Superior temporal gyrus (tissue), 1 donor: ENCODE measurements at regions not wholly inside any gene's neighbourhood (a gene's known extent, or its start where the extent isn't known, plus 50 kb on each side); places are given as distances from the start of the nearest gene placed in this dataset.
A peak's percentile ranks its signal among the peaks of the same experiment; 100 is the strongest.

Experiments
- DNase-seq: peaks from one replicate; pipeline ENCODE4 v3.0.0-alpha.2; 2016; ENCODE audit errors: extremely low spot score

DNA sequence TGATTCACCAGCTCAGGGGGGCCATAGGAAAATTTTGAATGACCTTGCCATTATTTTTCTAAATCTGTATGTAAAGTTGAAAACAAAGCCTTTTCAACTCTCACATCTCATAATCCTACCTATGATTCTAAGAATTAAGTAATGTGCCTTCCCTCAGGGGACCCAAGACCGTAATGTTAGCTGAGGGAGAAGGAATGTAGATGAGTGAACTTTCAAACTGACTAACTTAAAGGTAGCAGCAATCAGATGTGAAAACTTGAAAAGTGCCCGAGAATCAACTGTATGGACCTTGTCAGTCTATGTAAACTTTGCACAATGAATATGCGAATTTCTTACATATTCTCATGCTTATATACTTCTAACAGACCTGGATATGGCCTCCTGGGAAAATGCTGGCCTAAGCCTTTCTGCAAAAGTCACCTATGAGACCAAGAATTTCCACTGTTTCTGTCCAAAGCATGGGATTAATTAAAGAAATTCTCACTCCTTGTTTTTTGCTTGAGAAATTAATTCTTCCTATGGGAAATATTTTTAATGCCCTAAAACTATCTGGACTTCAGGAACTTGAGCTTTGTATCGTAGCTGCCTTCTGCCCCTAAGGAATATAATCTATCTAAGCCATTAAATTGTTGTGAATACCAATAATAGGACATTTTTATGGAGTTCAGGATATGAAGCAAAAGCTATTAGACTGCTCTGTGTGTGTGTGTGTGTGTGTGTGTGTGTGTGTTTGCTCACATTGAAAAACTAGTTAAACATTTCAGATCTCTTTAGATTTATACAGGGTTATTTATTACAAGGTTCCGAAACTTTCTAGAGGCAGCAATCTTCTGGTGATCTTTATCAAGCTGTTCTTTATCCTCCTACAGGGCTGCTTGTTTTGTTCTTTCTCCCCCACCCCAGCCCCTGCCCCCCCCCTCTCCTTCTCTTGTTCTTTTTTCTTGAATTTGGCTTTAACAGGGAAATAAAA is 169.1 kb upstream of the CLINT1 start:
- no peak for DNase-seq

DNA sequence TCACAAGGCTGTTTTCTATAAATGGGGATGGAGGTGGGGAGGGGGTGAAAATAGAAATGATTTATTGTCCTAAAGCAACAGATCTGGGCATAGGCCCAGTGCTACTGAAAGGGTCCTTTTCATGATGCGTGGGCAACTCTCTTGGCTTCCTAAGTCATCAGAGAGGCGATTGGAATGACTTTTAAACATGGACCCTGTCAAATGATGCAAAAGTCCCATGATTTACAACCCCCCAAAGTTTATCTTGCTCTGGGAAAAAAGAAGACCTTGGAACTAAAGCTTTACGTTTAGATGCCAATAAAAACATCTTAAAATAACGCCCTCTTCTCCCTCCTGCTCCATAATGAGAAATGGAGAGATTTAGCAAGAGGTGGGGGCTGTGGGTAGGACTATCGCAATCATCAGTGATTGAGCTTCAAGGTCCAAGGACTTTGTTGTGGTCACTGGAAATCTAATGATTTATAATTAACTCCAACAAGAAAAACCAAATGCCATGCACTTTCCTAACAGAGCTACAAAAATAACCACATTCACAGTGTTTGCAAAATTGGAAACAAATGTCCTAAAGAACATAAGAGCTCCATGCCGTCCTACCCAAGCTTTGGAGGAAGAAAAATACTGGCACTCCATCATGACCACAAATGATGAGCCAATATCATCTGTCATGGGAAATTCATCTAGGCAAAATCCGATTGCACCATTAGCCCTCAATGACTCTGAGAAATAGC is 167.5 kb upstream of the CLINT1 start:
- peak; percentile 54 for DNase-seq

GRCh38 chr5:158023266-158023665 is 164.3 kb upstream of the CLINT1 start:
- no peak for DNase-seq

GRCh38 chr5:158022837-158023236 is 163.9 kb upstream of the CLINT1 start:
- no peak for DNase-seq

DNA sequence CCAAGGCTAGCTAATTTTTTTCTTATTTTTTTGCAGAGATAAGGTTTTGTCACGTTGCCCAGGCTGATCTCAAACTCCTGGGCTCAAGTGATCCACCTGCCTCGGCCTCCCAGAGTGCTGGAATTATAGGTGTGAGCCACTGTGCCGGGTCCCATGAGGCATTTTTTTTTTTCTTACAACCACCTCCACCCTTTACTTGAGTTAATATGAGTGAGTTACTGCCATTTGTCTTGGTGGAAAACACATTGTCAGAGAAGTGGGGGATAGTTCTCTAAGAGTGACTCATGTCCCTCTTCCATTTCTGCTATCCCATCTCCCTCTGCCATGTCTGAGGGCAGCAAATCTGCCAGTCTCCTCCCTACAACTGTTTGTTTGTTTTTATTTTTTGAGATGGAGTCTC is 163.4 kb upstream of the CLINT1 start:
- DNase-seq: no peak

DNA sequence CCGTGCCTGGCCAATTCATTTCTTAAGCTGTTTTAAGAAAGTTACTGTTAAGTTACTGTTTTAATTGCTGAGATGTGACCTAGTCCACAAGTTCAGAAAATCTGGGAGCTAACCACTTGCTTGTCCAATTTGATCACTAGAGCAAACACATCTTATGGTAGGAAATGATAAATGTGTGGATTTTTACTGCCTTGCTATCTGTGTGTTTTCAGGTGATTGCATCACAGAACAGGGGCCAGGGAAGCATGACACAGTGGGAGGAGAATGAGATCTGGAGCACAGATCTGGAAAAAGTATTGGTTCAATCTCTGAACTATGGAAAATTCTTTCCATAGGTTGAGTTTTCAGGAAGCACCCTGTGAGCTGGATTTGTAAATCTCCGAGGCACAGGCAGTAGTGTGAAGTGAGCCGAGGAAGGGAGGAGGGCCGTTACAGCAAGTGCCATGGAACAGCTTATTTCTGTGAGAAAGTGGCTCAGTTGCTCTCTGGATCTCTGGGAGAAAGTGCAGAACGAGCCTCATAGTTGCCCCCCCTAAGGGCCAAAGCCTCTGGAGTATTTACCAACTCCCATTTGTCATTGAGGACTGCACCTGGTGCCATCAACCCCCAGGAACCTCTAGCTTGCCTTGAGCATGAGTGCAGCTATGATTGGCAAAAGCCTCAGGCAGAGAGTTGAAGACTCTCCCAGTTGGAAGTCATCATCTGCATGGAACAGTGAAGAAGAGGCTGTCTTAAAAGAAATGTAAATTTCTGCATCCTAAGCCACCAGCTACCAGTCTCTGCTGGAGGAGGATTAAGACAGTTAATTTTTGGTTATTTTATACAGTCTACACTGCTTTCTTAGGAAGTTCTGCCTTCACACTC is 161.8 kb upstream of the CLINT1 start:
- no peak for DNase-seq

GRCh38 chr5:158017469-158017868 is 158.5 kb upstream of the CLINT1 start:
- DNase-seq: no peak

DNA sequence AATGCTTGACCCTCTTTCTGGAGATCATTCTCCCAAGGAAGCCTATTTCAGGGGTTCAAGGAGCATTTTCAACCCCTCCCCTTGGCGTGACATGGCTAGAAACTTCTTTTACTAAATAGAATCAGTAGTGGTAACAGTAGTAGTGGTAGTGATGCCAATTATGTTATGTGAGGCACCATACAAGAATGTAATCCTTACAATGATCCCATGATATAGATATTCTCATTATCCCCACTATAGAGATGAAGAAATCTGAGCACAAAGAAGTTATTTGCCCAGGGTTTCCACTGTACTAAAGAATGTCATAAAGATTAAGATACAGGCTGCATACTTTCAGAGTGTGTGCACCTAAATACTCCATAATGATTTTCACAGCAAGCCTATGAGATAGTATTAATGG is 155.4 kb upstream of the CLINT1 start:
- DNase-seq: no peak

- DNase-seq: no peak
These were observed 155.0 kb upstream of the CLINT1 start for GRCh38 chr5:158013939-158014338.

DNA sequence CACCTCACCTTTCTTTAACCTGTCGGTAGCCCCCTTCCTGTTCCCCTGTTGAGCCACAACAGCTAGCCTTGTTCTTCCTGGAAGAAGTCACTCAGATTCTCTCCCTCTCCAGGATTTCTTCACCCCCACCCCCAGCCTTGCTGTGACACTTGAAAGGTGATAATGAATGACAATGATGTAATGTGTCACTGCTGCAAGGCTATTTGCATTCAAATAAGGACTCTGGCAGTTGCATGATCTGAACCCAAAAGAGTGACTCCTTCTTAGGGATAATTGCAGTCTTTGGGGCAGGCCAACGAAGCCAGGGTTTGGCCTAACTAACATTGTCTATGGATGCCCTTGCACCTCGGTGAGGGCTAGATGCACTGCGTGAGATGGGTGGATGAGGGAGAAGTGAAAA is 154.4 kb upstream of the CLINT1 start:
- DNase-seq: no peak

GRCh38 chr5:158011422-158011821 is 152.5 kb upstream of the CLINT1 start:
- DNase-seq: no peak

DNA sequence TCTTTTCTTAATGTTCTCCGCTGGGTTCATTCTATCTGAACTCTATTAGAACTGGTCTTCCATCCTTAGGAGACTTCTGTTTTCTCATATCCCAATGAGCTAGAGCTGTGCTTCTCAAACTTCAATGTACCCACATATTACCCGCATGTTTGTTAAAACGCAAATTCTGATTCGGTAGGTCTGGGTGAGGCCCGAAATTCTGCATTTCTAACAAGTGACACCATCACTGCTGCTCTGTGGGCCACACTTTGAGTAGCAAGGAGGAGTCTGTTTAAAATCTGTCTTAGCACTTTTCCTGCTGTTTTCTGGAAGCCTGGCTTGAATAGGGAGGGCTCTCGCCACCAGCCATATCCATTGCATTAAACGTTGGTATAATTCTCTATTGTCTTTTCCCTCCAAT is 151.9 kb upstream of the CLINT1 start:
- DNase-seq: no peak

DNA sequence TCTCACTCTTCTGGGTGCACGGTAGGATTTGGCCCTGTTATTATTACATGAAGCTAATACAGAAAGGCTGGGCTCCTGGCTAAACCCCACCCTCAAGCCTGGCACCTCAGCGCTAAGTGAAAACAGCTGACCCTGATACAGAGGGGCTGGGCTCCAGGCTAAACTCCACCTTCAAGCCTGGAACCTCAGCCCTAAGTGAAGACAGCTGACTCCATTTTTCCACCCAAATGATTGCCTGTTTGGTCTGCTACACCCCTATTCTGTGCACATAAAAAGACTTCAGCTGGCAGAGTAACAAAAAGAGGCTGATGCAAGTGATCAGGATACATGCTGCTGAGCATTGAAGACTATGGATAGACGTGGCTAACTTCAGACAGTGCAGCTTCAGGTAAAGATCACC is 148.4 kb upstream of the CLINT1 start:
- no peak for DNase-seq

DNA sequence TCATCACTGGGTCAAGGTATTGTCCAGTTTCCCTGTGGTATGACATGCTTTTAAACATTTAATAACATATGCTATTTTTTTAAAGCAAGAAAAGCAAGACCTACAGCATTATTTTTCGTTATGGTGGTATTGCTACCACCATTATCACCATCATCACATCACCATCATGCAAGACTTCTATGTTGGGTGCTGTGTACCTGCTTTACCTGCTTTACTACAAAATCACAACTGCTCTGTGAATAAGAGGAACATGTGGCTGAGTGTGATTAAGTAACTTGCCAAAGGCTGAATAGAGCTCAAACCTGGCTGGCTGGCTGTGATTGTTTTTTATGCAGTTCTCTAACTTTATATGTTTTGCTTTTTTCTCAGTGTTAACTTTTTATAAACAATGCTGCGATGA is 140.8 kb upstream of the CLINT1 start:
- DNase-seq: no peak

DNA sequence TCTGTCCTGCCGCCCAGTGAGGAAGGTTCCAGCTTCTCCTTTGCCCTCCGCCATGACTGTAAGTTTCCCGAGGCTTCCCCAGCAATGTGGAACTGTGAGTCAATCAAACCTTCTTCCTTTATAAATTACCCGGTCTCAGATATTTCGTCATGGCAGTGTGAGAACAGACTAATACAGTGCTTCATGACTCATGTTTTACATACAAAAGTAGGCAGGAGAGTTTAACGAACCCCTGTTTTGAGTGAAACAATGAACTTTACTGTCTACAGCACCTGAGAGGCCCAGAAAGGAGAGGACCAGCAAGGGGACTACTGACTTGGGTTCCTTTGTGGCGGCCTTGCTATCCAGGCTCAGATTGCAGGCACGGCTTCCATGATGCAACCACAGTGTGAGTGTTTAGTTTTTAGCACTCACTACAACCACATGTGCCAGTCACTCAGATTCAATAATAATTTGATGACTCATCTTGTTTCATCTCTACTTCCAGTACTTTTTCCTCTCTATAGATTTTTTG is 139.1 kb upstream of the CLINT1 start:
- no peak for DNase-seq

- peak; percentile 69 for DNase-seq
These were observed 136.1 kb upstream of the CLINT1 start for GRCh38 chr5:157994906-157995519.

- DNase-seq: no peak
These were observed 135.2 kb upstream of the CLINT1 start for GRCh38 chr5:157993986-157994691.

DNA sequence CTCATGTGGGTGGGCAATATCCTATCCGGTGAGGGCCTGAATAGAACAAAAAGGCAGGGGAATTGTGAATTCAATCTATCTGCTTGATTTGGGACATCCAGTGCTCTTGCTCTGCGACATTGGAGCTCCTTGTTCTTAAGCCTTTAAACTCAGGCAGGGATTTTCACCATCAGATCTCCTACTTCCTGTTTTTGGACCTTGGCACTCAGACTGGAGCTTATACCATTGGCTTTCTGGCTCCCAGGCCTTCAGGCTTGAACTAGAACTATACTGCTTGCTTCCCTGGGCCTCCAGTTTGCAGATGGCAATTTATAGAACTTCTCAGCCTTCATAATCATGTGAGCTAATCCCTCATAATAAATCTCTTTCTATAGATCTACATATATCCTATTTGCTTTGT is 134.3 kb upstream of the CLINT1 start:
- DNase-seq: no peak

DNA sequence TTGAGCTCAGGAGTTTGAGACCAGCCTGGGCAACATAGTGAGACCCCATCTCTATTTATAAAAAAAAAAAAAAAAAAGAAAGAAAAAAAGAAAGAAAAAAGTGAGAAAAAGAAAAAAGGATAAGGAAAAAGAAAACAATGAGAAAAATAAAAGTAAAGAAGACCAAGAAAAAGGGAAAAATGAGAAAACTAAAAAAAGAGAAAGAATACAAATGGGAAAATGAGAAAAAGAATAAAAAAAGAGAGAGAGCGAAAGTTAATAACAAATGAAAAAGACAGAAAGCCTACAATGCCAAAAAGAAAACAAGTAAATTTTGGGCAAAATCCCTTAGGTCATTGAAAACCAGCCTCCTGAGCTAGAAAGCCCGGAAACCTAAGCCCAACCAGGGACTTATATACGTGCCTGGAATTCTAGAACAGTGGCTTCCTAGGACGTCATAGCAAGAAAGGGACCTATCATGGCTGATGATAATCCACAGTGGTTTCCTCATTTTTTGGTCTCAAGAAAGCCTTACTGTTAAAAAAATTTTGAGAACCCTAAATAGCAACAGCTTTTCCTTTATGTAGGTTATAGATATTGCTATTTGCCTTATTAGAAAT is 131.7 kb upstream of the CLINT1 start:
- DNase-seq: no peak

- DNase-seq: no peak
These were observed 130.4 kb upstream of the CLINT1 start for GRCh38 chr5:157989296-157989695.
